HT-29 (cell line): ENCODE measurements at regions not wholly inside any gene's neighbourhood (a gene's known extent, or its start where the extent isn't known, plus 50 kb on each side); places are given as distances from the start of the nearest gene placed in this dataset.
"Not testable (repeated sequence)": the region's sequence is repeated elsewhere in the genome, so short reads cannot be mapped to it uniquely, and the experiment has no call there.

ENCODE experiments used
- DNase-seq: peaks from one replicate; pipeline ENCODE4 v3.0.0-alpha.2; 2015; ENCODE audit warnings: low spot score

- DNase-seq, result no peak
These were observed 143.5 kb downstream of the TPBG start for GRCh38 chr6:82507112-82507511.

- DNase-seq, result no peak
These were observed 147.9 kb downstream of the TPBG start for GRCh38 chr6:82511546-82511945.

- DNase-seq, result not testable (repeated sequence)
These were observed 154.3 kb downstream of the TPBG start for GRCh38 chr6:82517896-82518295.

- DNase-seq, result no peak
These were observed 157.8 kb downstream of the TPBG start for GRCh38 chr6:82521369-82521768.

- DNase-seq, result no peak
These were observed 158.2 kb downstream of the TPBG start for GRCh38 chr6:82521861-82522260.

- no peak for DNase-seq
These were observed 160.4 kb downstream of the TPBG start for GRCh38 chr6:82524031-82524430.

- no peak for DNase-seq
These were observed 162.3 kb downstream of the TPBG start for GRCh38 chr6:82525775-82526495.

- DNase-seq, result not testable (repeated sequence)
These were observed 166.4 kb downstream of the TPBG start for GRCh38 chr6:82529960-82530460.

GRCh38 chr6:82534876-82535275 lies 171.3 kb downstream of the TPBG start:
- DNase-seq, result no peak

- not testable (repeated sequence) for DNase-seq
These were observed 185.9 kb downstream of the TPBG start for GRCh38 chr6:82549480-82549879.

GRCh38 chr6:82551311-82551710 lies 187.7 kb downstream of the TPBG start:
- not testable (repeated sequence) for DNase-seq

GRCh38 chr6:82551831-82552230 lies 188.2 kb downstream of the TPBG start:
- DNase-seq, result no peak

GRCh38 chr6:82553863-82554531 lies 190.4 kb downstream of the TPBG start:
- no peak for DNase-seq

GRCh38 chr6:82554666-82555065 lies 191.0 kb downstream of the TPBG start:
- no peak for DNase-seq

- DNase-seq, result no peak
These were observed 192.2 kb downstream of the TPBG start for GRCh38 chr6:82555801-82556200.

- DNase-seq, result not testable (repeated sequence)
These were observed 194.9 kb downstream of the TPBG start for GRCh38 chr6:82558531-82558930.

GRCh38 chr6:82567621-82568020 lies 204.0 kb downstream of the TPBG start:
- DNase-seq, result no peak

- DNase-seq, result no peak
These were observed 204.8 kb downstream of the TPBG start for GRCh38 chr6:82568290-82568993.

- DNase-seq, result no peak
These were observed 205.4 kb downstream of the TPBG start for GRCh38 chr6:82569022-82569421.

GRCh38 chr6:82570083-82570482 lies 206.5 kb downstream of the TPBG start:
- DNase-seq, result no peak

- no peak for DNase-seq
These were observed 207.8 kb downstream of the TPBG start for GRCh38 chr6:82571455-82571854.

- no peak for DNase-seq
These were observed 209.8 kb downstream of the TPBG start for GRCh38 chr6:82573254-82573972.
